DOHH2 (cell line): ENCODE measurements at regions not wholly inside any gene's neighbourhood (a gene's known extent, or its start where the extent isn't known, plus 50 kb on each side); places are given as distances from the start of the nearest gene placed in this dataset.

ENCODE experiments used
- H3F3A ChIP-seq: fragments of 200-600 bp; sonication (generic), shearing (Covaris generic); 2 replicates; pipeline ENCODE4 v1.6.0; 2016; ENCODE audit warnings: antibody characterized with exemption, mild to moderate bottlenecking; ENCODE audit not compliant: control insufficient read depth, insufficient read depth
- H3K27ac ChIP-seq: fragments of 200-600 bp; sonication (generic); 2 replicates; pipeline ENCODE4 v1.5.1; 2014; ENCODE audit warnings: low read depth, mild to moderate bottlenecking, low read length, moderate library complexity
- H3K27me3 ChIP-seq: fragments of 200-600 bp; sonication (generic); 2 replicates; pipeline ENCODE4 v1.6.1; 2014; ENCODE audit warnings: mild to moderate bottlenecking, low read length, mixed read lengths; ENCODE audit not compliant: control insufficient read depth
- H3K36me3 ChIP-seq: fragments of 200-600 bp; sonication (generic); 2 replicates; pipeline ENCODE4 v1.6.1; 2014; ENCODE audit warnings: mild to moderate bottlenecking, low read length, moderate library complexity, mixed read lengths; ENCODE audit not compliant: control insufficient read depth
- H3K4me1 ChIP-seq: fragments of 200-600 bp; sonication (generic); 2 replicates; pipeline ENCODE4 v1.6.1; 2014; ENCODE audit warnings: mild to moderate bottlenecking, low read length, mixed read lengths; ENCODE audit not compliant: control insufficient read depth
- H3K4me2 ChIP-seq: fragments of 200-600 bp; sonication (generic); 2 replicates; pipeline ENCODE4 v1.6.0; 2014; ENCODE audit warnings: mild to moderate bottlenecking, low read length, moderate library complexity
- H3K4me3 ChIP-seq: fragments of 200-600 bp; sonication (generic); 2 replicates; pipeline ENCODE4 v1.5.1; 2014; ENCODE audit warnings: mild to moderate bottlenecking, low read length, mixed read lengths
- H3K79me2 ChIP-seq: fragments of 200-600 bp; sonication (generic); 2 replicates; pipeline ENCODE4 v1.6.1; 2014; ENCODE audit warnings: mild to moderate bottlenecking, low read length, mixed read lengths; ENCODE audit not compliant: control insufficient read depth
- H3K9me2 ChIP-seq: fragments of 200-600 bp; sonication (generic); replicated peaks from 2 replicates; pipeline ENCODE4 v1.6.1; 2014; ENCODE audit warnings: mild to moderate bottlenecking, low read length, mixed read lengths; ENCODE audit not compliant: control insufficient read depth
- H3K9me3 ChIP-seq: fragments of 200-600 bp; sonication (generic); 2 replicates; pipeline ENCODE4 v1.6.1; 2014; ENCODE audit warnings: antibody characterized with exemption, low read length, mixed read lengths; ENCODE audit not compliant: control insufficient read depth, insufficient read depth
- H4K20me1 ChIP-seq: fragments of 200-600 bp; sonication (generic); 2 replicates; pipeline ENCODE4 v1.6.0; 2014; ENCODE audit warnings: low read depth, mild to moderate bottlenecking, antibody characterized with exemption, low read length, moderate library complexity; ENCODE audit not compliant: control insufficient read depth, insufficient read depth
- CTCF ChIP-seq: fragments of 200-600 bp; sonication (generic); IDR thresholded peaks from one replicate; pipeline ENCODE4 v1.5.1; 2014; ENCODE audit warnings: antibody characterized with exemption, mild to moderate bottlenecking, low read depth, low read length; ENCODE audit not compliant: poor library complexity, severe bottlenecking
- EZH2phosphoT487 ChIP-seq: fragments of 200-600 bp; sonication (generic); IDR thresholded peaks from 2 replicates; pipeline ENCODE4 v1.6.1; 2017; ENCODE audit warnings: borderline replicate concordance, mild to moderate bottlenecking, antibody characterized with exemption, low read length, moderate library complexity, mixed read lengths

GRCh38 chr6:119459207-119459974, 109.8 kb upstream of the MAN1A1 start:
- no peak overlapping the region for H3K4me3 ChIP-seq
- H3K79me2 ChIP-seq = no peaks in the 10 kb centered on the region
- no peaks in the 10 kb centered on the region for H3K9me2 ChIP-seq
- no peaks in the 10 kb centered on the region for H3K27me3 ChIP-seq
- no peaks in the 10 kb centered on the region for H3F3A ChIP-seq
- peaks cover 7% of the 10 kb centered on the region for H3K4me1 ChIP-seq
- no peaks in the 10 kb centered on the region for H3K9me3 ChIP-seq
- no peak for TF ChIP-seq CTCF
- no peak for TF ChIP-seq EZH2phosphoT487
- H3K36me3 ChIP-seq = no peaks in the 10 kb centered on the region
- H3K27ac ChIP-seq = no peak overlapping the region
- H3K4me2 ChIP-seq = no peak overlapping the region
- H4K20me1 ChIP-seq = no peaks in the 10 kb centered on the region

GRCh38 chr6:119454714-119455113, 105.2 kb upstream of the MAN1A1 start:
- Histone ChIP-seq H3K79me2 (no peaks in the 10 kb centered on the region), H3K4me1 (peaks cover 15% of the 10 kb centered on the region), H3K36me3 (no peaks in the 10 kb centered on the region), H3K9me3 (peaks cover 3% of the 10 kb centered on the region; the same call in 1 of the 2 replicates), H3K27ac (no peak overlapping the region), H3F3A (no peaks in the 10 kb centered on the region), H3K27me3 (no peaks in the 10 kb centered on the region), H3K4me3 (no peak overlapping the region), H4K20me1 (no peaks in the 10 kb centered on the region), H3K4me2 (no peak overlapping the region), H3K9me2 (no peaks in the 10 kb centered on the region)
- TF ChIP-seq CTCF (no peak), EZH2phosphoT487 (no peak)

- Histone ChIP-seq H3K4me3 (no peak overlapping the region), H4K20me1 (no peaks in the 10 kb centered on the region), H3K27me3 (no peaks in the 10 kb centered on the region), H3F3A (no peaks in the 10 kb centered on the region), H3K9me3 (peaks cover 3% of the 10 kb centered on the region; the same call in 1 of the 2 replicates), H3K36me3 (no peaks in the 10 kb centered on the region), H3K4me2 (no peak overlapping the region), H3K4me1 (peaks cover 25% of the 10 kb centered on the region), H3K79me2 (no peaks in the 10 kb centered on the region), H3K9me2 (no peaks in the 10 kb centered on the region), H3K27ac (no peak overlapping the region)
- TF ChIP-seq CTCF = no peak
- TF ChIP-seq EZH2phosphoT487 = no peak
These were observed 104.0 kb upstream of the MAN1A1 start for GRCh38 chr6:119453242-119454200.
